GM12878 (cell line): ENCODE measurements at regions not wholly inside any gene's neighbourhood (a gene's known extent, or its start where the extent isn't known, plus 50 kb on each side); places are given as distances from the start of the nearest gene placed in this dataset.

Experiments
- SP1 ChIP-seq: IDR thresholded peaks from one replicate; pipeline ENCODE4 v1.6.1; 2011; ENCODE audit warnings: low read depth, low read length
- TAF1 ChIP-seq: IDR thresholded peaks from 2 replicates; pipeline ENCODE4 v1.6.1; 2011; ENCODE audit warnings: mild to moderate bottlenecking, low read depth, low read length, borderline replicate concordance

- TF ChIP-seq TAF1 (no peak), SP1 (no peak)
Measured at GRCh38 chr3:177906578-177907229, 629.5 kb upstream of the KCNMB2 start.
